NCI-H128 (cell line): ENCODE measurements at regions not wholly inside any gene's neighbourhood (a gene's known extent, or its start where the extent isn't known, plus 50 kb on each side); places are given as distances from the start of the nearest gene placed in this dataset.
"Not testable (repeated sequence)": the region's sequence is repeated elsewhere in the genome, so short reads cannot be mapped to it uniquely, and the experiment has no call there.

Source experiments
- DNase-seq: peaks from one replicate; lab custom pipeline; 2025; ENCODE audit not compliant: unreplicated experiment; lab: John Stamatoyannopoulos, UW

GRCh38 chr10:78207216-78207615 is 173.6 kb downstream of the RPS24 start:
- no peak for DNase-seq

- no peak for DNase-seq
Observed at GRCh38 chr10:78207776-78208175, 174.1 kb downstream of the RPS24 start.

GRCh38 chr10:78209970-78210369 is 176.3 kb downstream of the RPS24 start:
- DNase-seq: no peak

GRCh38 chr10:78210548-78210947 is 176.9 kb downstream of the RPS24 start:
- DNase-seq: no peak

- DNase-seq: no peak
Observed at GRCh38 chr10:78210976-78211375, 177.3 kb downstream of the RPS24 start.

GRCh38 chr10:78211561-78212051 is 177.9 kb downstream of the RPS24 start:
- no peak for DNase-seq

GRCh38 chr10:78212060-78212785 is 178.6 kb downstream of the RPS24 start:
- DNase-seq: no peak

GRCh38 chr10:78212786-78213175 is 179.1 kb downstream of the RPS24 start:
- DNase-seq: no peak

- DNase-seq: no peak
Observed at GRCh38 chr10:78214955-78215354, 181.3 kb downstream of the RPS24 start.

GRCh38 chr10:78215645-78216044 is 182.0 kb downstream of the RPS24 start:
- DNase-seq: no peak

GRCh38 chr10:78217336-78217735 is 183.7 kb downstream of the RPS24 start:
- no peak for DNase-seq

GRCh38 chr10:78218798-78219490 is 185.3 kb downstream of the RPS24 start:
- no peak for DNase-seq

- not testable (repeated sequence) for DNase-seq
Observed at GRCh38 chr10:78219568-78219967, 185.9 kb downstream of the RPS24 start.

- DNase-seq: no peak
Observed at GRCh38 chr10:78220781-78221180, 187.1 kb downstream of the RPS24 start.

- no peak for DNase-seq
Observed at GRCh38 chr10:78222096-78222790, 188.6 kb downstream of the RPS24 start.

- DNase-seq: no peak
Observed at GRCh38 chr10:78223088-78223487, 189.4 kb downstream of the RPS24 start.

- no peak for DNase-seq
Observed at GRCh38 chr10:78224602-78225001, 190.9 kb downstream of the RPS24 start.

- DNase-seq: no peak
Observed at GRCh38 chr10:78225594-78225993, 191.9 kb downstream of the RPS24 start.

- no peak for DNase-seq
Observed at GRCh38 chr10:78229489-78229888, 195.8 kb downstream of the RPS24 start.

- DNase-seq: no peak
Observed at GRCh38 chr10:78229950-78230675, 196.4 kb downstream of the RPS24 start.

GRCh38 chr10:78231327-78231726 is 197.7 kb downstream of the RPS24 start:
- DNase-seq: no peak
